GM12892 (cell line): ENCODE measurements at regions not wholly inside any gene's neighbourhood (a gene's known extent, or its start where the extent isn't known, plus 50 kb on each side); places are given as distances from the start of the nearest gene placed in this dataset.

Source experiments
- POLR2A ChIP-seq: IDR thresholded peaks from 2 replicates; pipeline ENCODE4 v1.6.1; 2011; ENCODE audit warnings: low read depth, low read length, control low read depth
- POLR2AphosphoS5 ChIP-seq: IDR thresholded peaks from 2 replicates; pipeline ENCODE4 v1.6.1; 2011; ENCODE audit warnings: low read depth, low read length, control low read depth
- TAF1 ChIP-seq: IDR thresholded peaks from 2 replicates; pipeline ENCODE4 v1.6.1; 2011; ENCODE audit warnings: low read depth, mild to moderate bottlenecking, control low read depth, low read length, borderline replicate concordance

GRCh38 chr9:95752129-95752731 lies 123.3 kb upstream of the ERCC6L2 start:
- TF ChIP-seq POLR2A (no peak), POLR2AphosphoS5 (no peak), TAF1 (no peak)
